ENCODE measurements at regions not wholly inside any gene's neighbourhood (a gene's known extent, or its start where the extent isn't known, plus 50 kb on each side); places are given as distances from the start of the nearest gene placed in this dataset.
"Not testable (repeated sequence)": the region's sequence is repeated elsewhere in the genome, so short reads cannot be mapped to it uniquely, and the experiment has no call there.

- not testable (repeated sequence) for H3K9me3 Mint-ChIP-seq; H3K27me3 Mint-ChIP-seq (ENCODE audit: insufficient read depth); H3K4me1 ChIP-seq (ENCODE audit: control insufficient read depth, insufficient read depth, low read length); H3K27ac Mint-ChIP-seq; H3K9ac ChIP-seq (ENCODE audit: extremely low read depth, low read length, poor library complexity, severe bottlenecking); H3K4me3 Mint-ChIP-seq; H3K4me3 ChIP-seq (ENCODE audit: low read length); H3K36me3 Mint-ChIP-seq (ENCODE audit: low read depth); H3K9me3 ChIP-seq (ENCODE audit: control insufficient read depth, low read length); DNase-seq; H3K4me1 Mint-ChIP-seq; H3K27ac ChIP-seq (ENCODE audit: low read depth, low read length); H3K36me3 ChIP-seq (ENCODE audit: control insufficient read depth, insufficient read depth, low read length); H3K27me3 ChIP-seq (ENCODE audit: control insufficient read depth, insufficient read depth, low read length, poor library complexity, severe bottlenecking)
- no CpG with 5 or more reads among the region's 1 CpG for WGBS, 2 experiments (ENCODE audit: insufficient coverage in 1 of 2, insufficient read length in 1 of 2)
These were observed 122.6 kb upstream of the NBPF19 start for GRCh38 chr1:149352205-149352604.

GRCh38 chr1:149354579-149354978 is 120.3 kb upstream of the NBPF19 start:
- H3K27ac ChIP-seq (ENCODE audit: low read depth, low read length); H3K9me3 Mint-ChIP-seq; H3K9ac ChIP-seq (ENCODE audit: extremely low read depth, low read length, poor library complexity, severe bottlenecking); H3K9me3 ChIP-seq (ENCODE audit: control insufficient read depth, low read length); H3K27me3 Mint-ChIP-seq (ENCODE audit: insufficient read depth); DNase-seq; H3K27ac Mint-ChIP-seq; H3K4me3 Mint-ChIP-seq; H3K27me3 ChIP-seq (ENCODE audit: control insufficient read depth, insufficient read depth, low read length, poor library complexity, severe bottlenecking); H3K36me3 Mint-ChIP-seq (ENCODE audit: low read depth); H3K4me1 Mint-ChIP-seq; H3K4me3 ChIP-seq (ENCODE audit: low read length); H3K4me1 ChIP-seq (ENCODE audit: control insufficient read depth, insufficient read depth, low read length); H3K36me3 ChIP-seq (ENCODE audit: control insufficient read depth, insufficient read depth, low read length): not testable (repeated sequence)
- no CpG with 5 or more reads among the region's 2 CpGs for WGBS, 2 experiments (ENCODE audit: insufficient coverage in 1 of 2, insufficient read length in 1 of 2)

- not testable (repeated sequence) for H3K4me1 ChIP-seq (ENCODE audit: control insufficient read depth, insufficient read depth, low read length); H3K9me3 Mint-ChIP-seq; H3K27me3 ChIP-seq (ENCODE audit: control insufficient read depth, insufficient read depth, low read length, poor library complexity, severe bottlenecking); H3K9ac ChIP-seq (ENCODE audit: extremely low read depth, low read length, poor library complexity, severe bottlenecking); H3K4me3 Mint-ChIP-seq; DNase-seq; H3K4me1 Mint-ChIP-seq; H3K27ac ChIP-seq (ENCODE audit: low read depth, low read length); H3K4me3 ChIP-seq (ENCODE audit: low read length); H3K9me3 ChIP-seq (ENCODE audit: control insufficient read depth, low read length); H3K27me3 Mint-ChIP-seq (ENCODE audit: insufficient read depth); H3K27ac Mint-ChIP-seq; H3K36me3 ChIP-seq (ENCODE audit: control insufficient read depth, insufficient read depth, low read length); H3K36me3 Mint-ChIP-seq (ENCODE audit: low read depth)
- WGBS, 2 experiments (ENCODE audit: insufficient coverage in 1 of 2, insufficient read length in 1 of 2): no CpG with 5 or more reads among the region's 1 CpG
These were observed 119.1 kb upstream of the NBPF19 start for GRCh38 chr1:149355748-149356147.

GRCh38 chr1:149356152-149356551 is 118.7 kb upstream of the NBPF19 start:
- H3K9ac ChIP-seq (ENCODE audit: extremely low read depth, low read length, poor library complexity, severe bottlenecking); H3K4me1 Mint-ChIP-seq; H3K27me3 Mint-ChIP-seq (ENCODE audit: insufficient read depth); H3K9me3 ChIP-seq (ENCODE audit: control insufficient read depth, low read length); H3K36me3 ChIP-seq (ENCODE audit: control insufficient read depth, insufficient read depth, low read length); H3K27me3 ChIP-seq (ENCODE audit: control insufficient read depth, insufficient read depth, low read length, poor library complexity, severe bottlenecking); H3K4me1 ChIP-seq (ENCODE audit: control insufficient read depth, insufficient read depth, low read length); H3K9me3 Mint-ChIP-seq; DNase-seq; H3K27ac ChIP-seq (ENCODE audit: low read depth, low read length); H3K4me3 ChIP-seq (ENCODE audit: low read length); H3K36me3 Mint-ChIP-seq (ENCODE audit: low read depth); H3K27ac Mint-ChIP-seq; H3K4me3 Mint-ChIP-seq: not testable (repeated sequence)
- no CpG with 5 or more reads among the region's 4 CpGs for WGBS, 2 experiments (ENCODE audit: insufficient coverage in 1 of 2, insufficient read length in 1 of 2)

GRCh38 chr1:149360351-149360750 is 114.5 kb upstream of the NBPF19 start:
- not testable (repeated sequence) for H3K27ac ChIP-seq (ENCODE audit: low read depth, low read length); H3K4me1 ChIP-seq (ENCODE audit: control insufficient read depth, insufficient read depth, low read length); H3K4me3 ChIP-seq (ENCODE audit: low read length); H3K36me3 Mint-ChIP-seq (ENCODE audit: low read depth); H3K9ac ChIP-seq (ENCODE audit: extremely low read depth, low read length, poor library complexity, severe bottlenecking); H3K9me3 ChIP-seq (ENCODE audit: control insufficient read depth, low read length); H3K4me3 Mint-ChIP-seq; H3K27ac Mint-ChIP-seq; H3K9me3 Mint-ChIP-seq; H3K27me3 Mint-ChIP-seq (ENCODE audit: insufficient read depth); H3K27me3 ChIP-seq (ENCODE audit: control insufficient read depth, insufficient read depth, low read length, poor library complexity, severe bottlenecking); DNase-seq; H3K4me1 Mint-ChIP-seq; H3K36me3 ChIP-seq (ENCODE audit: control insufficient read depth, insufficient read depth, low read length)
- WGBS, 2 experiments (ENCODE audit: insufficient coverage in 1 of 2, insufficient read length in 1 of 2): no CpG with 5 or more reads among the region's 3 CpGs

GRCh38 chr1:149361310-149361709 is 113.5 kb upstream of the NBPF19 start:
- H3K9ac ChIP-seq (ENCODE audit: extremely low read depth, low read length, poor library complexity, severe bottlenecking); H3K27me3 Mint-ChIP-seq (ENCODE audit: insufficient read depth); H3K36me3 Mint-ChIP-seq (ENCODE audit: low read depth); H3K27ac ChIP-seq (ENCODE audit: low read depth, low read length); H3K9me3 Mint-ChIP-seq; H3K36me3 ChIP-seq (ENCODE audit: control insufficient read depth, insufficient read depth, low read length); H3K4me3 Mint-ChIP-seq; H3K27me3 ChIP-seq (ENCODE audit: control insufficient read depth, insufficient read depth, low read length, poor library complexity, severe bottlenecking); H3K27ac Mint-ChIP-seq; DNase-seq; H3K4me1 ChIP-seq (ENCODE audit: control insufficient read depth, insufficient read depth, low read length); H3K9me3 ChIP-seq (ENCODE audit: control insufficient read depth, low read length); H3K4me3 ChIP-seq (ENCODE audit: low read length); H3K4me1 Mint-ChIP-seq: not testable (repeated sequence)
- WGBS, 2 experiments (ENCODE audit: insufficient coverage in 1 of 2, insufficient read length in 1 of 2): no CpG with 5 or more reads among the region's 2 CpGs

GRCh38 chr1:149364188-149364981 is 110.5 kb upstream of the NBPF19 start:
- H3K9me3 Mint-ChIP-seq: not testable (repeated sequence)

More at GRCh38 chr1:149364188-149364981, 110.5 kb upstream of the NBPF19 start:
- not testable (repeated sequence) for H3K4me3 Mint-ChIP-seq; H3K4me1 Mint-ChIP-seq; H3K27me3 Mint-ChIP-seq (ENCODE audit: insufficient read depth); H3K4me3 ChIP-seq (ENCODE audit: low read length); H3K9me3 ChIP-seq (ENCODE audit: control insufficient read depth, low read length); H3K36me3 Mint-ChIP-seq (ENCODE audit: low read depth); H3K27ac ChIP-seq (ENCODE audit: low read depth, low read length); DNase-seq; H3K27me3 ChIP-seq (ENCODE audit: control insufficient read depth, insufficient read depth, low read length, poor library complexity, severe bottlenecking); H3K4me1 ChIP-seq (ENCODE audit: control insufficient read depth, insufficient read depth, low read length); H3K36me3 ChIP-seq (ENCODE audit: control insufficient read depth, insufficient read depth, low read length); H3K9ac ChIP-seq (ENCODE audit: extremely low read depth, low read length, poor library complexity, severe bottlenecking); H3K27ac Mint-ChIP-seq
- WGBS, 2 experiments (ENCODE audit: insufficient coverage in 1 of 2, insufficient read length in 1 of 2): no CpG with 5 or more reads among the region's 1 CpG
